B cell (primary cell): ENCODE measurements at regions not wholly inside any gene's neighbourhood (a gene's known extent, or its start where the extent isn't known, plus 50 kb on each side); places are given as distances from the start of the nearest gene placed in this dataset.

Source experiments
- ATAC-seq: fragments of 200-7000 bp; cut with Tn5 transposase; one replicate; pipeline ENCODE4 v1.10.0; 2021; ENCODE audit warnings: low read depth, mild to moderate bottlenecking, moderate number of reproducible peaks, moderate library complexity
- CTCF ChIA-PET: fragments of 350-600 bp; sonication (Branson Sonifier 250); formaldehyde crosslinking; loops from one replicate; lab custom pipeline; 2021; ENCODE audit warnings: antibody characterized with exemption, inconsistent platforms; lab: Charles Lee
- POLR2A ChIA-PET: fragments of 350-600 bp; sonication (Branson Sonifier 250); formaldehyde crosslinking; loops from one replicate; lab custom pipeline; 2021; ENCODE audit warnings: antibody characterized with exemption; lab: Charles Lee
- DNase-seq: peaks from one replicate; pipeline ENCODE4 v3.0.0; 2013
- H2AFZ ChIP-seq: 2 replicates; pipeline ENCODE4 v1.6.1; 2012; ENCODE audit warnings: mild to moderate bottlenecking, low read depth, low read length; ENCODE audit not compliant: insufficient read depth, poor library complexity, severe bottlenecking
- H3K27ac ChIP-seq, 2 donors: 1 replicate in 1 of 2; 2 replicates in 1 of 2; pipeline ENCODE4 v1.5.1; 2012 to 2013; ENCODE audit warnings: low read length in 2 of 2, mild to moderate bottlenecking in 2 of 2, moderate library complexity in 1 of 2
- H3K27me3 ChIP-seq, 4 experiments: fragments of 200-600 bp in 1 of 4; sonication (generic) in 1 of 4; replicated peaks in 1 of 4; 1 replicate in 2 of 4; 2 replicates in 2 of 4; pipeline versions ENCODE4 v1.6.1 to v1.7.0; 2013 to 2016; ENCODE audit warnings: low read length in 3 of 4, mild to moderate bottlenecking in 2 of 4, mixed read lengths in 1 of 4, moderate library complexity in 1 of 4; ENCODE audit not compliant: insufficient read depth in 4 of 4, control insufficient read depth in 3 of 4; ENCODE audit errors: control extremely low read depth in 1 of 4
- H3K36me3 ChIP-seq, 2 experiments: replicated peaks in 1 of 2; 1 replicate in 1 of 2; 2 replicates in 1 of 2; pipeline versions ENCODE4 v1.6.1 to v1.7.1; 2013; ENCODE audit warnings: low read length in 1 of 2; ENCODE audit not compliant: insufficient read depth in 2 of 2, control insufficient read depth in 1 of 2; ENCODE audit errors: control extremely low read depth in 1 of 2, extremely low read depth in 1 of 2
- H3K4me1 ChIP-seq, 2 donors: fragments of 200-600 bp in 1 of 2; sonication (generic) in 1 of 2; 1 replicate in 1 of 2; 2 replicates in 1 of 2; pipeline versions ENCODE4 v1.5.1 to v1.6.1; 2013 to 2017; ENCODE audit warnings: low read length in 2 of 2; ENCODE audit not compliant: control insufficient read depth in 2 of 2, insufficient read depth in 2 of 2
- H3K4me2 ChIP-seq: replicated peaks from 2 replicates; pipeline ENCODE3; 2012; ENCODE audit warnings: mild to moderate bottlenecking, low read depth, low read length; ENCODE audit not compliant: poor library complexity, severe bottlenecking
- H3K4me3 ChIP-seq, 5 experiments: fragments of 200-600 bp in 1 of 5; sonication (generic) in 1 of 5; 1 replicate in 3 of 5; 2 replicates in 2 of 5; pipeline versions ENCODE4 v1.5.1 to v1.7.0; 2011 to 2016; ENCODE audit warnings: low read length in 4 of 5, mild to moderate bottlenecking in 4 of 5, low read depth in 2 of 5, control low read depth in 1 of 5, moderate library complexity in 1 of 5; ENCODE audit not compliant: insufficient read depth in 1 of 5; ENCODE audit errors: control extremely low read depth in 1 of 5, extremely low read depth in 1 of 5
- H3K79me2 ChIP-seq: fragments of 200-600 bp; sonication (generic); one replicate; pipeline ENCODE4 v1.6.0; 2016; ENCODE audit warnings: low read length; ENCODE audit not compliant: control insufficient read depth, insufficient read depth
- H3K9ac ChIP-seq: fragments of 200-600 bp; sonication (generic); 2 replicates; pipeline ENCODE4 v1.6.1; 2017; ENCODE audit warnings: mild to moderate bottlenecking, low read length, moderate library complexity
- H3K9me3 ChIP-seq, 3 donors: one replicate each; pipeline versions ENCODE4 v1.6.1 to v1.7.1; 2013; ENCODE audit warnings: low read length in 2 of 3; ENCODE audit not compliant: control insufficient read depth in 2 of 3, insufficient read depth in 1 of 3; ENCODE audit errors: control extremely low read depth in 1 of 3
- H4K20me1 ChIP-seq: 2 replicates; pipeline ENCODE4 v1.6.0; 2012; ENCODE audit warnings: mild to moderate bottlenecking, low read length; ENCODE audit not compliant: insufficient read depth, control insufficient read depth, poor library complexity, severe bottlenecking
- H3K27ac Mint-ChIP-seq: one replicate; pipeline ENCODE4 v1.8.0; 2021; ENCODE audit warnings: mixed read lengths
- H3K27me3 Mint-ChIP-seq: one replicate; pipeline ENCODE4 v1.8.0; 2021; ENCODE audit warnings: mixed read lengths
- H3K4me1 Mint-ChIP-seq: one replicate; pipeline ENCODE4 v1.8.0; 2021; ENCODE audit warnings: mixed read lengths
- H3K4me3 Mint-ChIP-seq: one replicate; pipeline ENCODE4 v1.8.0; 2021; ENCODE audit warnings: mixed read lengths
- H3K9me3 Mint-ChIP-seq: one replicate; pipeline ENCODE4 v1.8.0; 2022; ENCODE audit warnings: mixed read lengths; ENCODE audit not compliant: insufficient read depth
- EZH2 ChIP-seq: IDR thresholded peaks from 2 replicates; pipeline ENCODE4 v1.6.1; 2012; ENCODE audit warnings: borderline replicate concordance, low read depth, mild to moderate bottlenecking, moderate library complexity, low read length; ENCODE audit not compliant: insufficient read depth, poor library complexity, severe bottlenecking
- WGBS: methylation state at CpG from one replicate; pipeline ENCODE4 v1.1.5; 2013; ENCODE audit warnings: missing lambda C conversion rate; ENCODE audit not compliant: insufficient coverage; 5-methylcytosine and 5-hydroxymethylcytosine counted together
- intact Hi-C: fragments of 100-400 bp; cut with micrococcal nuclease; formaldehyde crosslinking; loops from one replicate; pipeline ENCODE4 v1.10.0; 2022
- TF ChIP-seq, protein P1 (sequence below): fragments of 200-600 bp; IDR thresholded peaks from one replicate; pipeline ENCODE4 v1.8.0; 2022; ENCODE audit warnings: antibody characterized with exemption, mild to moderate bottlenecking

GRCh38 chr1:18556364-18556763 is 74.3 kb upstream of the PAX7 start:
- Mint-ChIP-seq H3K27ac (no peak overlapping the region), H3K4me1 (peaks cover 7% of the 10 kb centered on the region), H3K4me3 (no peak overlapping the region), H3K27me3 (peaks cover 58% of the 10 kb centered on the region), H3K9me3 (no peaks in the 10 kb centered on the region)
- no peaks in the 10 kb centered on the region for H3K9me3 ChIP-seq
- DNase-seq, result no peak
- no peaks in the 10 kb centered on the region for H3K4me1 ChIP-seq
- H3K36me3 ChIP-seq, result no peaks in the 10 kb centered on the region
- intact Hi-C loops, result no loop called here
- ChIA-PET CTCF (no interaction called here), POLR2A (no interaction called here)
- H3K4me2 ChIP-seq, result no peak overlapping the region
- WGBS, result 44% methylated on average over 3 of the region's 4 CpGs
- H3K27me3 ChIP-seq, result peaks cover 0 to 17% (median 3%) of the 10 kb centered on the region in 4 experiments
- TF ChIP-seq EZH2, result no peak
- TF ChIP-seq, protein P1, sequence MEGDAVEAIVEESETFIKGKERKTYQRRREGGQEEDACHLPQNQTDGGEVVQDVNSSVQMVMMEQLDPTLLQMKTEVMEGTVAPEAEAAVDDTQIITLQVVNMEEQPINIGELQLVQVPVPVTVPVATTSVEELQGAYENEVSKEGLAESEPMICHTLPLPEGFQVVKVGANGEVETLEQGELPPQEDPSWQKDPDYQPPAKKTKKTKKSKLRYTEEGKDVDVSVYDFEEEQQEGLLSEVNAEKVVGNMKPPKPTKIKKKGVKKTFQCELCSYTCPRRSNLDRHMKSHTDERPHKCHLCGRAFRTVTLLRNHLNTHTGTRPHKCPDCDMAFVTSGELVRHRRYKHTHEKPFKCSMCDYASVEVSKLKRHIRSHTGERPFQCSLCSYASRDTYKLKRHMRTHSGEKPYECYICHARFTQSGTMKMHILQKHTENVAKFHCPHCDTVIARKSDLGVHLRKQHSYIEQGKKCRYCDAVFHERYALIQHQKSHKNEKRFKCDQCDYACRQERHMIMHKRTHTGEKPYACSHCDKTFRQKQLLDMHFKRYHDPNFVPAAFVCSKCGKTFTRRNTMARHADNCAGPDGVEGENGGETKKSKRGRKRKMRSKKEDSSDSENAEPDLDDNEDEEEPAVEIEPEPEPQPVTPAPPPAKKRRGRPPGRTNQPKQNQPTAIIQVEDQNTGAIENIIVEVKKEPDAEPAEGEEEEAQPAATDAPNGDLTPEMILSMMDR, result no peak
- no peak overlapping the region for H2AFZ ChIP-seq
- no peak for ATAC-seq
- H3K9ac ChIP-seq, result no peak overlapping the region
- no peaks in the 10 kb centered on the region for H4K20me1 ChIP-seq
- H3K79me2 ChIP-seq, result no peaks in the 10 kb centered on the region
- H3K4me3 ChIP-seq, result no peak overlapping the region
- H3K27ac ChIP-seq, result no peak overlapping the region

GRCh38 chr1:18557621-18558465 is 72.8 kb upstream of the PAX7 start:
- POLR2A ChIA-PET, result no interaction called here
- no peak overlapping the region for H3K9ac ChIP-seq
- ATAC-seq (no peak), DNase-seq (no peak)
- no peak overlapping the region for H3K4me2 ChIP-seq
- H2AFZ ChIP-seq, result no peak overlapping the region
- intact Hi-C loops, result no loop called here
- peaks cover 7% of the 10 kb centered on the region for H3K4me1 Mint-ChIP-seq
- 11% methylated on average over 23 of the region's 29 CpGs for WGBS
- no peak overlapping the region for H3K4me3 Mint-ChIP-seq
- no peaks in the 10 kb centered on the region for H3K36me3 ChIP-seq
- no peaks in the 10 kb centered on the region for H3K4me1 ChIP-seq
- TF ChIP-seq, protein P1, result no peak
- TF ChIP-seq EZH2, result no peak
- no peak overlapping the region for H3K4me3 ChIP-seq
- no peaks in the 10 kb centered on the region for H4K20me1 ChIP-seq
- H3K9me3 Mint-ChIP-seq, result no peaks in the 10 kb centered on the region
- no peak overlapping the region for H3K27ac ChIP-seq
- H3K27me3 ChIP-seq, result peaks cover 0 to 17% (median 7%) of the 10 kb centered on the region in 4 experiments
- CTCF ChIA-PET, result no interaction called here
- no peaks in the 10 kb centered on the region for H3K9me3 ChIP-seq
- H3K27me3 Mint-ChIP-seq, result peaks cover 60% of the 10 kb centered on the region
- H3K79me2 ChIP-seq, result no peaks in the 10 kb centered on the region
- H3K27ac Mint-ChIP-seq, result no peak overlapping the region
